Stimulated activated CD8-positive, alpha-beta memory T cell treated with anti-CD3 and anti-CD28 coated beads, Interleukin-15, amount 100 ng/mL, for 48 hours (primary cell): ENCODE measurements at regions not wholly inside any gene's neighbourhood (a gene's known extent, or its start where the extent isn't known, plus 50 kb on each side); places are given as distances from the start of the nearest gene placed in this dataset.

ENCODE experiments used
- DNase-seq, 2 donors: peaks; one replicate each; pipeline ENCODE4 v3.0.0-alpha.2; 2020; ENCODE audit warnings: low read depth in 2 of 2

GRCh38 chr7:106957766-106958165, 86.7 kb upstream of the PRKAR2B start:
- no peak for DNase-seq

- DNase-seq = peak in 1 of 2 donors; percentile 1
Measured at GRCh38 chr7:106959753-106960152, 84.8 kb upstream of the PRKAR2B start.

- no peak for DNase-seq
Measured at GRCh38 chr7:106962751-106963150, 81.8 kb upstream of the PRKAR2B start.

- DNase-seq = no peak
Measured at GRCh38 chr7:106964466-106964865, 80.0 kb upstream of the PRKAR2B start.

DNA sequence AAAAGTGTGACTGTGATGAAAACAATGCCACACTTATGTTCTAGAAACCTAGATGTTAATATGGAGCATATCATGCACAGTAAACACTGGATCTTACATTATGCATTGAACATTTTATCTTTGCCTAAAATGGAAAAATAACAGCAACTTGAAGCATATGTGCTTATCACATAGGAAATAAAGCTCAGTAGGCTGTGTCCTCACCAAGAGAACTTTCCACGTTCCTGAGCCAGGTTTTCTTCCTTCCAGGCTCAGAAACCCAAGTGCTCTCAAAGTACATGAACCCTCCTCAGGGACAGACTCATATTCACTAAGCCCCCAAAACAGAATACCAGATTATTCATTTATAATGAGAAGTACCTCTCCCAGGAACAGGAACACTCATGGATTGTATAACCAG, 79.4 kb upstream of the PRKAR2B start:
- DNase-seq = no peak

- DNase-seq = no peak
Measured at GRCh38 chr7:106966121-106966520, 78.4 kb upstream of the PRKAR2B start.

DNA sequence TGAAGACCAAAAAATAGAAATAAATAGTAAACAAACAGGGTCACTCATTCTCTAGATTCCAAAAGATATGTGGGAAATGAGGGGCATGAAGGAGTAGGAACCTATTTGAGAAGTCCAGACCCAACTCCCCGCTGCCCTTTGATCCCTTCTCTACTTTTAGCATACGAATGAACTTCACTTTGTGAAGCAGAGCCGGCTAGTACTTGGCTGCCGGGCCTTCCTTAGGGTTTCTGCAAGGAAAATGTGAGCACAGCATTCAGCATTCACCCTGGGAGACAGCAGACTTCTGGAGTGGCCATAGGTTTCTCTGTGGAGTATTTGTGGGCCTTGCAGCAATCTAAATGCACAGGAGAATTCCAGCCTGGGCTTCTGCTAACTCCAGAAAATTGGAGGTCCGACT, 76.3 kb upstream of the PRKAR2B start:
- no peak for DNase-seq

DNA sequence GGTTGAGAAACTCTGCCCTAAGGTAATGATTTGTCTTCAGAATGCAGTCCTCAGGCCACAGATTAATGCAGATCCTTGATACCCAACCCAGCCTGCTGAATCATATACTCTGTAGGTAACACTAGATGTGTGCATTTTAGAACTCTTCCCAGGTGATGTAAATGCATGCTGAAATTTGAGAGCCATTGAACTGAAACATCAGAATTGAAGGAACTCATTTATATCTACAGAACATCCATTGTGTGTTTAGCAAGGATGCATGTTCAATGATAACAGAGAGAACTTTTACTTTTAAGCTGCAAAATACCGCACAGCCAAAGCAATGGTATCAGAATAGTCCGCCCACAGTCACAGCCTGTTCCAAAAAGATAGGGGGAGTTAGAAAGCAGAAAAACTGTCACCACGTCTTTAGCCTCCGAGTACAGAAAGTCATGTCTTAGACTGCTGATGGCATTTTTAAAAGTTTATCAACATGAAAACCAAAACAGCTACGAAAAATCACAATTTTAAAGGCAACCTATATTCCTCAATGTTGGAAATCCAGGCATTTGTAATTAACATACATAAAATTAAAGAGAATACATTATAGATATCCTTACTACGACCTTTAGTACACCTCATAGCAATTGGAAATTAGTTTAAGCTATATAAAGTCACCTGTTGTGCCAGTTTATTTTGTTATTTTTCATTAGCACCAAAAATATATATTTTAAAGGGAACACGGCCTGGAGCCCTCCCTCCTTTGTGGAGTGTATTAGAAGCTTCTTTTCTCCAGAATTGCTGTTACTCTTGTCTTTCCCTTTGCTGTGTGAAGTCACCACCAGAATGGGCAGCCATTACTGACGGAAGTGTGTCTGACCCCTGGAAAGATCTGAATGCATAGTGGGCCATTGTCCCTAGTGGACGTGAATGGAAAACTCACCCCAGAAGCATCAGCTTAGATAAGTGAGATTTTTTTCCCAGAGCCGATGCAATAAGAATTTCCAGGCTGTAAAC, 65.8 kb upstream of the PRKAR2B start:
- no peak for DNase-seq

- no peak for DNase-seq
Measured at GRCh38 chr7:106979551-106980357, 64.8 kb upstream of the PRKAR2B start.

DNA sequence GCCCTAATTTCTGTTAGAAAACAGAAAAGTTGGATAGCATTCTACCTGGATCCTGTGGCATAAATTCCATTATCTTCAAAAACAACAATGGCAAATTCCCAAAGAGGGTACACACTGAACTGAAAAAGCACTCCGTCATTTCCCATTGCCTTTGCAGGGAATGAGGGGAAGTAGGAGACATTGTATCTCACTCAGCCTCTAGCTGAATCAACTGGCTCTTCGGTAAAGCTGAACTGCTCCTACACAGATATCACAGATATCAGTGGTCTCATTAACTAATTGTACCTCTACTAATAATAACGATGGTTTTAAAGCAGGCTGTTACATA, 64.2 kb upstream of the PRKAR2B start:
- DNase-seq = no peak

DNA sequence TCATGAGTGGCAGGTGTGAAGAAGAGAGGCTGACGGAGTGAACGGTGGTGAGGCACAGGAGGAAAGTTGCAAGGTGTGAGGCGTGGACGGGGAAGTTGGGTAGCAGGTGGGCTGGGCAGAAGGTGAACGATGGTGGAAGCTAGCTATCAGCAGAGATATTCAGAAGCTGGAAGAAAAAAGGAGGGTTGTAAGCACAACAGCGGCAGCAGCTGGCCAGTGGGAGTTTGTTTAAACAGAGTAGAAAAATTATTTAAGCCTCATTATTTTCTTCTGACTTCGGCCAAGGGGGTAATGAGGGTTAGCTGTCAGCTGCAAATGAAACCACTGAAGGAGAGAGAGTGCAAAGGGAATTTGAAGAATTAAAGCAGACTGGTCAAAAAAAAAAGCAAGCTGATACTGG, 62.1 kb upstream of the PRKAR2B start:
- DNase-seq = no peak

GRCh38 chr7:106984034-106984433, 60.5 kb upstream of the PRKAR2B start:
- no peak for DNase-seq

GRCh38 chr7:106986450-106986977, 58.0 kb upstream of the PRKAR2B start:
- DNase-seq = no peak

- no peak for DNase-seq
Measured at GRCh38 chr7:106987777-106988176, 56.7 kb upstream of the PRKAR2B start.

DNA sequence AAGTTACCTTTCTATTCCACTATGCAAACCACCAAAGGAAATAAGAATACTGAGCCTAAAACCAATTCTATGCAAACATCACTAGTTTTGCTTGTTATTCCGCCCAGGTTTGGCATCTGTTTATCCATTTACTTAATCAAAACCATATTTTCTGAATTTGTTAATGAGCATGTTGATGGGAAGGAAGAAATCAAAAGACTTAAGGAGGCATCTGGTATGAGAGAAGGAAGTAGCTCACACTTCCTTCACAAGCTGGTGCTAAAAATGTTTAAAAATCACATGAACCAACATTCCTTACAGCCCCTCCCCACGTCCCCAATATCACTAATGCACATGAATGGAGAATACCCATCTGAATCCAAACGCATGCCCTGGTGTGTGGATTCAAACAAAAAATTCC, 52.0 kb upstream of the PRKAR2B start:
- DNase-seq = no peak
